HG03159 (cell line): ENCODE measurements at regions not wholly inside any gene's neighbourhood (a gene's known extent, or its start where the extent isn't known, plus 50 kb on each side); places are given as distances from the start of the nearest gene placed in this dataset.

Experiments
- ATAC-seq: cut with Tn5 transposase; IDR thresholded peaks from one replicate; pipeline ENCODE4 v1.9.1; 2021; ENCODE audit warnings: mild to moderate bottlenecking, moderate library complexity; ENCODE audit not compliant: unreplicated experiment

- no peak for ATAC-seq
These were observed 51.4 kb upstream of the MSX1 start for GRCh38 chr4:4808086-4808485.

- no peak for ATAC-seq
These were observed 53.6 kb upstream of the MSX1 start for GRCh38 chr4:4805887-4806286.

GRCh38 chr4:4803912-4804296 is 55.6 kb upstream of the MSX1 start:
- ATAC-seq: no peak

GRCh38 chr4:4803216-4803911 is 56.1 kb upstream of the MSX1 start:
- no peak for ATAC-seq

GRCh38 chr4:4800646-4801408 is 58.6 kb upstream of the MSX1 start:
- ATAC-seq: no peak

GRCh38 chr4:4794421-4794820 is 65.0 kb upstream of the MSX1 start:
- no peak for ATAC-seq

- no peak for ATAC-seq
These were observed 67.0 kb upstream of the MSX1 start for GRCh38 chr4:4792466-4792865.

- no peak for ATAC-seq
These were observed 68.0 kb upstream of the MSX1 start for GRCh38 chr4:4791299-4792111.

GRCh38 chr4:4789462-4789861 is 70.0 kb upstream of the MSX1 start:
- ATAC-seq: no peak

- no peak for ATAC-seq
These were observed 70.9 kb upstream of the MSX1 start for GRCh38 chr4:4788573-4788972.

GRCh38 chr4:4787421-4787820 is 72.0 kb upstream of the MSX1 start:
- no peak for ATAC-seq

- no peak for ATAC-seq
These were observed 75.1 kb upstream of the MSX1 start for GRCh38 chr4:4784379-4784778.

GRCh38 chr4:4783847-4784246 is 75.6 kb upstream of the MSX1 start:
- no peak for ATAC-seq

- ATAC-seq: no peak
These were observed 76.5 kb upstream of the MSX1 start for GRCh38 chr4:4782969-4783368.

GRCh38 chr4:4781936-4782707 is 77.3 kb upstream of the MSX1 start:
- ATAC-seq: no peak

GRCh38 chr4:4780729-4781244 is 78.7 kb upstream of the MSX1 start:
- ATAC-seq: no peak

GRCh38 chr4:4779486-4779885 is 80.0 kb upstream of the MSX1 start:
- ATAC-seq: no peak

GRCh38 chr4:4779054-4779453 is 80.4 kb upstream of the MSX1 start:
- no peak for ATAC-seq

- ATAC-seq: no peak
These were observed 80.9 kb upstream of the MSX1 start for GRCh38 chr4:4778554-4778953.

- no peak for ATAC-seq
These were observed 82.5 kb upstream of the MSX1 start for GRCh38 chr4:4776934-4777333.

GRCh38 chr4:4776335-4776734 is 83.1 kb upstream of the MSX1 start:
- no peak for ATAC-seq
